Activated CD4-positive, alpha-beta T cell treated with anti-CD3 and anti-CD28 coated beads for 24 hours (primary cell): ENCODE measurements at regions not wholly inside any gene's neighbourhood (a gene's known extent, or its start where the extent isn't known, plus 50 kb on each side); places are given as distances from the start of the nearest gene placed in this dataset.
"Not testable (repeated sequence)": the region's sequence is repeated elsewhere in the genome, so short reads cannot be mapped to it uniquely, and the experiment has no call there.

Experiments used
- DNase-seq, 2 donors: peaks; one replicate each; pipeline ENCODE4 v3.0.0-alpha.2; 2020; ENCODE audit warnings: low read depth in 2 of 2

DNA sequence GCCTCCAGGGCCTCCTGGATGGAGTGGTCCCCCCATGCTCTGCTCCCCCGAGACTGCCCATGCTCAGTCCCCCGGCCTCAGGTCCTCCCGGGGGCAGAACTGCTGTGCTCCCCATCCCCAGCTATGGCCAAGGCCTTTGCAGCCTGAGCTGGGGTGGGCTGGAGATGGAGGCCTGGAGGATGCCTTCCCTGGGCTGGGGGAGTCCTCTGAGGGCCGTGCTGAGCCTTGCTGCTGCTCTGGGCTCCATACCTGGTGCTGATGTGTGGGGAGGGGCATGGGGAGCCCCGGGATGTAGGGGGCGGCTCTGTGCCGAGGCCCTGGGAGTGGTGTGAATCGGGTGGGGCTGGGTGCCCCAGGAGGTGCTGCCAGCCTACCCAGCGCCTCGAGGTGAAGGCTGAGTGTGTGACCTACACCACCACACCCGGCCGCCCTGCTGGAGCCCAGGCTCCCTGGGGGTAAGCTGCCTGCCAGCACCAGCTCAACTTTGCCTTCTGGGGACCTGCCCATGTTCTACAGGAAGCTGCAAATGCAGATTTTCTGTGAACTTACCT, 109.5 kb downstream of the UNCX start:
- DNase-seq = no peak

DNA sequence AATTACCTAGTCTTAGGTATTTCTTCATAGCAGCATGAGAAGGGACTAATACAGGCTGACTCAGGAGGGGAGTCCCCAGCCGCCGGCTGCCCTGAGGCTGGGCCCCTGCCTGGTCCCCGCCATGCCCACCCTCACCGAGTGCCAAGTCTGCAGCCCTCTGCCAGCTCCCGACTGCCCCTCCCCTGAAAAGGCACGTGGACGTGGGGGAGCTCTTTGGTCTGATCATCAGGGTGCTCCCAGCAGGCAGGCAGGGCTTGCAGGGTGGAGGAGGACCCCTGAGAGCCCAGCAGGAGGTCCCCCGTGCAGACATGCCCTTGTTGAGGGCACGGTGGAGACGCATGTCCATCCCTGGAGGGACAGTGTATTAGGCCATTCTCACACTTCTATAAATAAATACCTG, 110.9 kb downstream of the UNCX start:
- DNase-seq = no peak

DNA sequence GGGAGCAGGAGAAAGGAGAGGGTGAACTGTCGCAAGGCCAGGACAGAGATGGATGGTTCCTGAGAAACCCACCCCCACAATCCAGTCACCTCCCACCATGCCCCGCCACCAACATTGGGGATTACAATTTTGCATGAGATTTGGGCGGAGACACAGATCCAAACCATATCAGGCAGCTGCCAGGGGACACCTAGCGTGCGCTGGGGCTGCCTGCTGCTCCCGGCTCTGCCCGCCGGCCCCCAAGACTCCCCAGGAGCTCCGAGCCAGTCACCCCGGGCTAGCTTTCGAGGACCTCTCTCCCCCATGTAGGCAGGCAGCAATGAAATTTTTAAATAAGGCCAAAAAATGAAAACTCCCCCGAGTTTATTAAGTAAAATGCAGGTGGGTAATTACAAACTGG, 111.7 kb downstream of the UNCX start:
- DNase-seq = no peak

DNA sequence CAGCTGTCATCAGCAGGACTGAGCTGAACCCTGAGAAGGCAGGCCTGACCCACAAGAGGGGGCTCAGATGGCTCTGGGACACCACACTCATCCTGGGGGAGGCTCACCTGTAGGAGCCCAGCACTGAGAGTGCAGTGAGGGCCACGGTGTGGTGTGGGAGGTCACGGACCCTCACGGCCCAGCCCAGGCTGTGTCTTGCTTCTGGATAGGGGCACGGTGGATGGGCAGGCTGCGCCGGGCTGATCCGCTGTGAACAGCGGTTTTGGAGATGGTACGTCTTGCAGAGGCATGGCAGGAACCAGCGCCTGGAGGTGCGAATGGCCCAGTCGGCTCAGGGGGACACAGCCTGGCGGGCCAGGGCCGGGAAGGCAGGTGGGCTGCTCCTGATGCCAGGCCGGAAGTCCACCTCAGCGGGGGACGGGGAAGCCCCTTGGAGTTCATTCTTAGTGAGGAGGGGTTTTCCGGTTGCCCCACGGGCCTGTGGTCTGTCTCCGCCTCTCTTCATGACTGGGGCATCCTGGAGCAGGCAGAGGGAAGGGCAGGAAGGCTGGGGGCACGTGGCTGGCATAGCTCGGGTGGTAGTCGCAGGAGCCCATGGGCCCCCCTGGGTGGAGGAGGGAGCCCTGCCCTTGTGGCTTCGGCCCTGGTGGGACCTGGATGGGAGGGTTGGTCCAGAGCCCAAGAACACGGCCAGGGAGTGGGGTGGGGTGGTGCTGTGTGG, 112.5 kb downstream of the UNCX start:
- DNase-seq = no peak

DNA sequence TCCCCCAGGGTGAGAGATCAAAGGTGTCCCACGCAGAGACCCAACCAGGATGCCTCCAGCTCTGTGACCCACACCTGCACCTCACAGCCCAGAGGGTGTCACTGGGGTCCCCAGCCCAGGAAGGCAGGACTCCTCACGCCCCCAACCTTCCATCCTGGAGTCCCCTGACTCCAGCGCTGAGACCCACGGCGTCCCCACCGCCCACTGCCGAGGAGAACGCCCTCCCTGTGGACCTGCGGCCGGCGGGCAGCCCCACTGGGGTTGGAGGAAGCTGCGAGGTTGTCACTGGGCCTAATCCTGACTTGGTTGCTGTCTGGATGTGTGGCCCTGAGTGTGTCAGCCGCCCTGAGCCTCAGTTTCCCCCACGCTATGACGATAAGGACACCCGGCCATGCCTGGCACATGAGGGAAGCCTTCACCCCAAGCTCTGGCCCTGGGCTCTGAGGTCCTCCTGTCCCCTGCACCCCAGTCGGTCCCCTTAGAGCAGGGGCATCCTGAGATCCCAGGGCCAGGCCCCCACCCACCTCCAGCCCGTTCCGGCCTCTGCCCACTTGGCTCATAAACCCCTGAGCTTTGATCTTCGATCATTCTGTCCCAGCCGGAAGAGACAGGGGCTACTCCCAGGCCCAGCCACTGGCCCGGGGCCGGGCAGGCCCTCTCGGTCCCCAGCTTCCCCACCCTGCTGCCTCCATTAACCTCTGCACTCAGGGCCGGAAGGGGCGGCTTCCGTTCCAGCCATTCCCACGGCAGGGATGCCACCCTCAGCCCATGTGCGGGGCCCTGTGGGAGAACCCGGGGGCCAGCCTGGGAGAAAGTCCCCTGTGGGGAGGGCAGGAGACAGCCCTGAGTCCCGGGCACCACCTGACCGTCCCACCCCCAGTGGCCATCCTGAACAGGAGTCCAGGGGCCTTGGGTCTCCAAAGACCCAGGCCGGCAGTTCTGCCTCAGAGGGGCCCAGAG, 113.2 kb downstream of the MICALL2 start:
- no peak for DNase-seq

DNA sequence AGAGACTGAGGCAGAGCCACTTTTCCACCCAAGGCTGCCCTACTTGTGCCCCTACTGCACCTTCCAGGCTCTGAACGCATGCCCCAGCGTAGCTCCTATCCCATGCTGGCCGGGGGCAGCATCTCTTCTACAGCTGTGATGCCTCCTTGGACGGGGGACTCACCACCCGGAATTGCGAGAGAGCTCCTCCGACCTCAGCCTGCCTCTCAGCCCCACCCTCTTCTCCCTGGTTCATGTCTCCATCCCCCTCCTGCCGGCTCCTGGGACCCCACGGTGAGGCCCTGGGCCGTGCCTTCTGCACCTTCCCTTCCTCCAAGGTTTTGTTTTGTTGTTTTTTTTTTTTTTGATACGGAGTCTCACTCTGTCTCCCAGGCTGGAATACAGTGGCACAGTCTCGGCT, 112.4 kb downstream of the MICALL2 start:
- DNase-seq = no peak

DNA sequence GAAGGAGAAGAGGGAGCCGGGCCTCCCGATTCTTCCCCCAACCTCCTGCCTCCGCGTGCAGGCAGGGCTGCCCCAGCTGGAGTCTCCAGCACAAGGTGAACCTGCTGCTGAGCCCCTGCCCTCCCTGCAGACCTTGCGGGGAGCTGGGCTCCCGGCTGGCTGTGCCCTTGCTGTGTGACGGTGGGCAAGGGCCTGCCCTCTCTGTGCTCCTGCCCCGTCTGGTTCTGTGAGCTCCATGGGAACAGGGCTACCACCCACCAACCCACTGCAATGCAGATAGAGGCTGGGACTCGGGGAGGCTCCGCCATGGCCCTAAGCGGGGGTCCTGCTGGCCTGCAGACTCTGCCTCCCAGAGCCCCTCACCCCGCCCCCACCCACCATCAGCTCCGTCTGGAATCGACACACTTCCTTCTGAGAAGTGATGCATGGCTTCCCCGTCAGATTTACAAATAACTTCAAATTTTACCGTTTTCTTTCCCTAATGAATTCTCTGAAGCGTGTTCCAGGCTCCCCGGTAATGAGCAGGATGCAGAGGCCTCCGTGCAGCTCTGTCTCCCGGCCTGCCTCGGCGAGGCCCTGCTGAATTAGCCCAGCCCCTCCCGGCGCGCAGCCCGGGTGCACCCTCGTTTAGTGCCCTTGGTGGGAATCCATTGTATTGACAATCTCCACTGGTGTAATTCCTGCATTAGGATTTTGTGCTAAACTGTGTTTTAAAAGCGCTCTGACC, 111.0 kb downstream of the MICALL2 start:
- no peak for DNase-seq

DNA sequence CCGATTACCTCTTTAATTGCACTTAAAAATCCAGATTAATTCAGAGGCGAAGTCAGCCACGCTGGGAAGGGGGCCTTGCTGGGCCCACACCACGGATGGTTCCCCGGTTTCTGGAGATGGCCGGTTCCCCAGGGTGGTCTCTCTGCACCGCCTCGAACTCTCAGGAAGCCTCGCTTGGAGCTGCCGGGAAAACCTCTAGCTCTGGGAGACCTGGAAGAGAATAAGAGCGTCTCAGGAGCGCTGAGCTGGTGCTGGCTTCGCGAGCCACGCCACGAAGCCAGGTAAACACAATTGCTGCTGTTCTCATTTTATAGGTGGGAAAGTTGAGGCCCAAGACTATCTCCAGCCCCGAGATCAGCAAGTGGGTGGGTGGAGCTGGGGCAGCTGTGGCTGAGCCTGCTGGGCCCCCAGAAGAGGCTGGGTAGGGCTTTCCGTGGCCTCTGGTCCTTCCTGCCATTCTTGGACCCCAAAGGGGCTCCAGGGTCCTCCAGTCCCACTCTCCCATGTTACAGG, 110.4 kb downstream of the MICALL2 start:
- no peak for DNase-seq

DNA sequence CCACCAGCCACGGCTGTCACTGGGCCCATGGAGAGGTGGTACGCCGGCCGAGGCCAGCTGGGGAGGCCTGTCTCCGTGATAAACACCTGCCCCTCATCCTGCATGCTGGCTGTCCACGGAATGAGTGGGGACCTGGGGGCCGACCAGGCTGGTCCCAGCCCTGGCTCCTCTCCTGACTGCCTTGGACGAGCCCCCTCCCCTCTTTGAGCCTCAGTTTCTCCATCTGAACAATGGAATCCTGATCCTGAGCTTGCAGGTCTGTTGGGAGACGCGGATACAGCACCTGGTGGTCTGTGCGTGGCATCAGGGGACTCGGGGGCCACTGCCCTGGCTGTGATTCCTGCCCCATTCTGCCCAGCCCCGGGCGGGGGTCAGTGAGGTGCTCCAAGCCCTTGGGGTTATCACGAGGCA, 109.9 kb downstream of the MICALL2 start:
- no peak for DNase-seq

DNA sequence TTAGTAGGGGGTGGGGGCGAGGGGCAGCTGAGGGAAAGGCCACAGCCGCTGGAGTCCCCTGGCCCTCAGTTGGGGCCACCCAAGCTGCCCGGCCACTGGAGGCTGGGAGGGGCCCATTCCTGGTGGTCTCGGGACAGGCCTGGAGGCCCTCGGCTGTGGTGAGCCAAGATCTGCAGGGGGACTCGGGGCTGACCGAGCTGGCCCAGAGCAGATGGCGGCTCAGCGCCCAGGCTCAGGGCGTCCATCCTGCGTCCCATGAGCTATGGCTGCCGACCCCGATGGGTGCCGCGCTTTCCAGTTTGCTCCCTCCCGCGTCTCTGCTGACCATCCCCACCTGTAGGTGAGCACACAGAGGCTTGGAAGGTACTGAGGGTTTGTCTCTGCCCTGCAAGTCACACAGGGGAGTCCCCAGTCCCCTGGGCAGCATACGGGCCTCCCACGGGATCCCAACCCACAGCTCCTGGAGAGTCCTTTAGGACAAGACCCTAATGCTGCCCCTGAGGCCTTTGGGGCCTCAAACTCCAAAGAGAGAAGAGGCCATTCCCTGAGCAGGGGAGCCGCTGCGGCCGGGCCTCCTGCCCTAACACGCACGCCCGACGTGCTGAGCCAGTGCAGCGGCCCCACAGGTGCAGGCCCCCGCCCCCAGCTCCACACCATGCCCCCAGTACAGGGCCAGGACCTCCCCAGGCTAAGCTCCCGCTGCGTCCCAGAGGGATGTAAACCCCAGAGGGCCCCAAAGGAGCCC, 107.2 kb downstream of the MICALL2 start:
- DNase-seq = no peak

DNA sequence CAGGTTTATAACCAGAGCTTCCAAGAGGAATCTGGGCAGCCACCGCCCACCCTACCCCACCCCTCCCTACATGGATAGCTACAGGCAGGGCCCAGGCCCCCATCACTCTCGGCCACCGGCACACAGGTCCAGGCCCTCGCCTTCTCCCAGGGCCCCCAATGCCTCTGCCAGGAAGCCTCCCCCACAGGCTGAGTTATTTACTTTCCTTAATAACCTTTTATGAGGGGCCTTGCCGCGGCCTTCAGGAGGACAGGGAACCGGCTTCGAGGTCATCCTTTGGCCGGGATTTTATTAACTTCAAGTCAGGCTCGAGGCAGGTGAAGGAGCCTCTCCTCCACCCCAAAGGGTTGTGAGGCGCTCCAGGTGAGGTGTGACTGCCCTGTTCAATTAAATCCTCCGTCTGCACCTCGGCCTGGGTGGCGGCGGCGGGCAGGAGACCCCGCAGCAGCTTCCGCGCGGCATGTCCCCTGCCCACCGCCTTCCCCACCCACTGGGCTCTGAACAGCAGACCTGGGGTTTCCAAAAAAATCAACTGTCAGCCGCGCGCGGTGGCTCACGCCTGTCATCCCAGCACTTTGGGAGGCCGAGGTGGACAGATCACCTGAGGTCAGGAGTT, 106.5 kb downstream of the MICALL2 start:
- no peak for DNase-seq

DNA sequence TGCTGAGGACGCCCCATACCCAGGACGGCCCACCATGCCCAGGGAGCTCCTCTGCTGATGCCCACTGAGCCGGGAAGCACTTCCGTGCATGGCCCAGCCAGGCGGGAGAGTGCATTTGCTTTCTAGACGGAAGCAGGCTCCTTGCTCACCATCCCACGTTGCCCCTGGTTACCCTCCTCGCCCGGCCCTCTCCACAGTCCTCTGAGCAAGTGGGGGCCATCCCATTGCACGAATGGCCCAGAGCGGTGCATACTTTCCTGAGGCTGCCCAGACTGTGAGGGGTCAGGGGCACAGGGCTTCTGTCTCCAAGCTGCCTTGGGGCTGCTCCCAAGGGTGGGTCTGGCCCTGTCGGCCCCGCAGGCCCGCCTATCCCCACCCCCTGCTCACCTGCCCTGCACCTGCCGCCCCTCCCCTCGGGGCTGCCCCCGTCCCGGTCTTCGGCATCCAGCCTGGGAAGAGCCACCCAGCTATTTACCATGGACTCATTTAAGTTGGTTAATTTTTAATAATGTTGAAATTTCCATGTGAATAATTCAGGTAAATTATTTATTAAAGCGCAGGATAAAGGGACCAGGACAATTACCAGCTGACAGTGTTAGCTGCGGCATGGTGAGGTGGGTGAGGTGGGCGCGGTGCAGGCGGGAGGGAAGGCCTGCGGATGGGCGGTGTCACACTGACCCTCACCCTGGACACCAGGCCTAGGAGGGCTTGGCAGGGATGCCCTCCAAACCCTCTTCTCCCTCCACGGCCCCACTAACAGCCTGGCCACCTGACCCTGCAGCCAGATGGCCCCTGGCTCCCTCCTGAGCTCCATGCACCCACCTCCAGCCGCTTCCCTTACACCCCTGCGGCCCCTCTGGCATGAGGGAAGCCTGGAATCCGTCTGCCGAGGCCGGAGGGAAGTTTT, 104.4 kb downstream of the MICALL2 start:
- DNase-seq = no peak

DNA sequence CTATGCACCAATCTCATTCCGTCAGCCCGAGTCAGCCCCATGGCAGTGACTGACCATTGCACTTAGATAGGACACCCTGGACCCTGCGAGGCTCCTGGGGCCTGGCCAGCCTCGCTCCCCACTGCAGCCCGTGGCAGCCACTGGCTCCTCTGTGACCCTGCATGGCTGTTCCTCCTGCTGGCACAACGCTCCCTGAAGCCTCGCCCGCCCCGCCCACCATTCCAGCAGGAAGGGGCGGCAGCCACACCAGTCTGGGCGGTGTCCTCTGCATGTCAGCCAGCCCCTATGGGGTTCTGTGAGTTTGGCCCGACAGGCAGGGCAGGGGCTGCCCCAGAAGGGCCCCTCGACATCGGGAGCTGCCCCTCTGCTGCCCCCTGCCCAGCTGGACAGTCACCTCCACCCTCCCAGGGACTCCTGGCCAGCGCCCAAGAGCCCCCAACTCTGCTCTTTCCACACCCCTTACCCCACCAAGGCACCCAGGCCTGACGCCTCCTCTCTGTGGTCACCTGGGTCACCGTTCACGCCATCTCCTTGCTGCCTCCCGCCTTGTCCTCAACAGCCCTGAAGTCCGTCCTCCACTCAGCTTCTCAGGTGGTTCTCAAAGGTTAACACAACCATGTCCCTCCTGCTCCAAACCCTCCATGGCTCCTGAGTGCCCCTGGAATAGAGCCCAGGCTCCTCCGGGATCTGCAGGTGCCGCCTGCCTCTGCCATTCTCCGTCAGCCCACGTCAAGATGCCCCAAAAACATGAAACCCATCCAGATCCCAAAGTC, 103.5 kb downstream of the MICALL2 start:
- DNase-seq = no peak

DNA sequence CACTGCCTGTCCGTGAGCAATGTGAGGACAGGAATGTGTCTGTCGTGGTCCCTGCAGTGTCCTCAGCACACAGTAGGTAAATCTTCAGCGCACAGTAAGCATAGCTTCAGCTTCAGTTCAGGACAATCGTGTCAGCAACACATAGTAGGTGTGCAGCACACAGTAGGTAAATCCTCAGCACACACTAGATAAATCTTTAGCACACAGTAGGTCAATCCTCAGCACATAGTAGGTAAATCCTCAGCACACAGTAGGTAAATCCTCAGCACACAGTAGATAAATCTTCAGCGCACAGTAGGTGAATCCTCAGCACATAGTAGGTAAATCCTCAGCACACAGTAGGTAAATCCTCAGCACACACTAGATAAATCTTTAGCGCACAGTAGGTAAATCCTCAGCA, 102.4 kb downstream of the MICALL2 start:
- not testable (repeated sequence) for DNase-seq

DNA sequence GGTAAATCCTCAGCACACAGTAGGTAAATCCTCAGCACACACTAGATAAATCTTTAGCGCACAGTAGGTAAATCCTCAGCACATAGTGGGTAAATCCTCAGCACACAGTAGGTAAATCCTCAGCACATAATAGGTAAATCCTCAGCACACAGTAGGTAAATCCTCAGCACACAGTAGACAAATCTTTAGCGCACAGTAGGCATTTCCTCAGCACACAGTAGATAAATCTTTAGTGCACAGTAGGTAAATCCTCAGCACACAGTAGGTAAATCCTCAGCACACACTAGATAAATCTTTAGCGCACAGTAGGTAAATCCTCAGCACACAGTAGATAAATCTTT, 102.0 kb downstream of the MICALL2 start:
- not testable (repeated sequence) for DNase-seq

DNA sequence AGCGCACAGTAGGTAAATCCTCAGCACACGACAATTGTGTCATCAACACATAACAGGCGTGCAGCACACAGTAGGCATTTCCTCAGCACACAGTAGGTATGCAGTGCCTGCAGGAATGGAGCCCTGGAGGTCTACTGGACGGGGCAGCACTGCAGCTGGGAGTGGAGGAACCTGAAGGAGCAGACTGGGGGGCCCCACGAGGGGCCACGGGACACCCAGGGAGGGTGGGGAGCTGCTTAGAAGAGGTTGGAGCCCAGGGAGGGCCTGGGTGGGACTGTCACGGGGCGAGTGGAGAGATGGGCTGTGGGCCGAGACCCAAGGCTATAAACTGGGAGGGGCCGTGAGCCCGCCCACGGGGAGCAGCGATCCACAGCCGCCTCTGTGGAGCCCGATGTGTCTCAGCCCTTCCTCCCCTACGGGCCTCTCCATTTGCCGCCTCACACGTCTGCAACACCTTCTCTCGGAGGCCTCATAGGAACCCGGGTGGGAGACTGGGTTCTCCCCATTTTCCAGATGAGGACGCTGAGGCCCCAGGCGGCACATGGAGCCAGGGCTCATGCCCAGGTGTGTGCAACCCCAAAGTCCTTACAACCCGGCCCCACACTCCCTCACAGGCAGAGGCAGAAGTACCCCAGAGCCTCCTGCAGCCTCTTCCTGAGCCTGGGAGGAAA, 101.5 kb downstream of the MICALL2 start:
- DNase-seq = no peak

DNA sequence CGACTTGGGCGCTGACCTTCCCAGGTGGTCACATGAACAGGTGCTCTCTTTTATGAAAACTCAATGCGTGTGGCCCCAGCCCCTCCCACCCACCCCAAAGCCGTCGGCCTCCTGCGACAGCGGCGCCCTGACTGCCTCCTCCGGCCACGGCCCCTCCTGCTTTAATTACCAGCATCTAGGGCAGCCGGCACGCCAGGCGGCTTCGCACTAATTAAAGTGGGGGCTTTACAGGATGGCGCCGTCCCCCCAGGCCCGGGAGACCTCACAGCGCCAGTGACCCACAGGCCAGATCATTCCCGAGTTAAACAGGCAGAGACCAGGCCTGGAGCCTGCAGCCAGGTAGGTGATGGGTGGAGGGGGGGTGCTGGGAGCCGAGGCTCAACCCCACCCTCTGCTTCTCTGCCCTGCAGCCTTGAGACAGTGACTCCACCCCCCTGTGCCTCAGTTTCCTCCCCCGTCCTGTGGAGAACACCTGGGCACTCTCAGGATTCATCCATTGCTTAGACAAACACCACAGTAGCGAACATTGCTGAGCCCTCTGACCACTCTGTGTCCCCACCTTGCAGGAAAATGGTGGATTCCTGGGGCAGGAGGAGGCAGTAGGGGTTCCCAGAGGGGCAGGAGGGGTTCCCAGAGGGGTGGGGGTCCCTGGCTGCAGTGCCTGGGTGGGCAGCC, 100.8 kb downstream of the MICALL2 start:
- no peak for DNase-seq

DNA sequence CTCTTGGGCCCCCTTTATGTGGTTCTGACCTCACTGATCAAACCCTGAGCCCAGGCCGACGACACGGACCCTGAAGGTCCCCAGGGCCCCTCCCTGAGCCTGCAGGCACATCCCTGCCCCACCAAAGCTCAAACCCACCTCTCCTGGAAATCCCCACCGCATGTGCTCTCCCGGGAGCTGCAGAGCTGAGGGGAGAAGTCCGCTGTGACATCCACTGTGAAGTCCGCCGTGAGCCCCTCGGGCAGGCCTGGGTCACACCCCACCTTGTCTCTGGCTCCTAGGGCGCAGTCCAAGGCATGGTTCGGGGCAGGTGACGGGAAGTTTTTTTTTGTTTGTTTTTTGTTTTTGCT, 100.2 kb downstream of the MICALL2 start:
- no peak for DNase-seq
